HTR-8/SVneo (cell line): ENCODE measurements at regions not wholly inside any gene's neighbourhood (a gene's known extent, or its start where the extent isn't known, plus 50 kb on each side); places are given as distances from the start of the nearest gene placed in this dataset.

Experiments
- DNase-seq: peaks from one replicate; pipeline ENCODE4 v3.0.0; 2011; ENCODE audit warnings: low spot score, mixed read lengths; ENCODE audit not compliant: insufficient read length
- FAIRE-seq: peaks from 2 replicates; lab custom pipeline; 2011; peaks lifted over from hg19 to GRCh38; lab: Jason Lieb, UNC

DNA sequence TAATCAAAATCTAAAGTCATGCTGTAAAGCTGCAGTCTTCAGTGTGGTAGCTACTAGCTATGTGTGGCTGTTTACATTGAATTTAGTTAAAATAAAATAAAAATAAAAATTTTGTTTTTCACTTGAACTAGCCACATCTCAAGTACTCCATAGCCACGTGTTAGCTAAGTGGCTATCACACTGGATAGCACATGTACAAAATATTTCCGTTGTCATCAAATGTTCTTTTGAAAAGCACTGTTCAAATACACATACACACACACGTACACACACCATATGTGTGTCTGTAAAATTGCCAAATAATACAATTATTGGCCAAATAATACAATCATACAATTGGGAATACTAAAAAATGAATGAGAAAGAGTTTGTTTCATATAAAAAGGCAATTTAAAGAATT is 778.2 kb upstream of the FLRT2 start:
- no peak for FAIRE-seq
- DNase-seq, result no peak

DNA sequence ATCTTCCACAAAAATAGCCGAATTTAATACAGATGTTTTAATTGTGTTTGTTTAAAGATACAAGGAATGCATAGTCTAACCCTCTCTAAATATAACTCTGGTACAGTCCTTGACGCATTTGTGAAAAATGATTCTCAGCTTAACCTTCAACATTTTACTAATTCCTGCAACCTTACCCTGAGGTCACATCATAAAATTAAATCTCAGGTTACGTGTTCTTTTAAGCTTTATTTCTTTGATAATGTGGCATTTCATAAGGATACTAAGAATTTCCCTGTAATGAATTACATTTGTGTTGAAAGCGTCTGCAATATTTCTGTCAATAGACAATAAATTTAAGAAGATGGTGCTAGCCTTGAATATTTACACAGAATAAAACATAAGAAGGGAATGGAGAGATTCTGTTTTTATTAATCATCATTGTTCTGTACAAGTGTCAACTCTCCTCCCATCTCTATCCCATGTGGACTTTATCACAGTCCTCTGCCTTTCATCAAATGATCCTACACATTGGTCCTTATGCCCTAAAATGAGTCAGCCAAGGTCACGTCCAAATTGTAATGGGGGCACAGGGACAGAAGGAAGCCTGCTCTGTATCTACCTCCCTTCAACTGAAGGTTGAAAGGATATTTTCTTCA is 769.3 kb upstream of the FLRT2 start:
- FAIRE-seq (no peak), DNase-seq (no peak)

DNA sequence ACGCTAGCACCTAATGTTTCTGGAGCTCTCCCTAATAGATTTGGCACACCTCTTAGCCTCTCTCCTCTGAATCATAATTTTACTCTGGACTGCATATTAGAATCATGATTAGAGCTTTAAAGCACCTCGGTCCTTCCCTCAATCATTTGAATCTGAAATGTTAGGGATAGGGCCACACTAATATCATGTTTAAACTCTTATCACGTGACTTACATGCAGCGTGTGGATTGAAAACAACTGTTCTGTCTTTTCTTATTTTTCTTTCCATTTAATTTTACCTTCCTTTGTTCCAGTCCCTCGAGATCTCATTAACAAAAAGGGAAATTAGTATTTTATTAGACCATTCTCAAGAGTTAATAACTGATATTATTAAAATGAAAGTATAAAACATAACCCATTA is 762.5 kb upstream of the FLRT2 start:
- no peak for FAIRE-seq
- no peak for DNase-seq

DNA sequence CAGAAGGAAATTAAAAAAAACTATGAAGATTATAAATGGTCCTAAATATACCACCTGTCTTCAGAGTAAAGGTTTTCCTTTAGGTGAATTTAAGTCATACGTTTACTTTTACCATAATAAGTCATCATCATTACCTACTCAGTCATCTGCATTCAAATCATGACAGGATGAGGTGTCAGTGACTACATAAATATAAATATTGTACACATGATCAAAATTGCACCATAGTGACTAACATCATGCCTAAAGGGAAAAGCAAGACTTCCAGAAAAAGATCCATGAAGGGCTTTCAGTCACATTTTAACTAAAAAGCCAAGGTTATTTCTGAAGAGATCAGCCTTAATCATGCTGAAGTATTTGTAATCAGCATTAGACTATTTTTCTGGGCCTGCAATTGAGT is 759.9 kb upstream of the FLRT2 start:
- DNase-seq, result no peak
- FAIRE-seq, result no peak

DNA sequence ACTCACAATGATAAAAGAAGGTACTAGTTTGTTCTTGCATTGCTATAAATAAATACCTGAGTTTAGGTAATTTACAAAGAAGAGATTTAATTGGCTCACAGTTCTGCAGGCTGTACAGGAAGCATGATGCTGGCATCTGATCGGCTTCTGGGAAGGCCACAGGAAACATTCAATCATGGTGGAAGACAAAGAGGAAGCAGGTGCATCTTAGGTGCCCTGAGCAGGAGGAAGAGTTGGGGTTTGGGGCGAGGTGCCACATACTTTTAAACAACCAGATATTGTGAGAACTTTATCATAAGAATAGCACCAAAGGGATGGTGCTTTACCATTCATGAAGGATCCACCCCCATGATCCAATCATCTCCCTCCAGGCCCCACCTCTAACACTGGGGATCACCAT is 752.6 kb upstream of the FLRT2 start:
- DNase-seq (no peak), FAIRE-seq (no peak)

DNA sequence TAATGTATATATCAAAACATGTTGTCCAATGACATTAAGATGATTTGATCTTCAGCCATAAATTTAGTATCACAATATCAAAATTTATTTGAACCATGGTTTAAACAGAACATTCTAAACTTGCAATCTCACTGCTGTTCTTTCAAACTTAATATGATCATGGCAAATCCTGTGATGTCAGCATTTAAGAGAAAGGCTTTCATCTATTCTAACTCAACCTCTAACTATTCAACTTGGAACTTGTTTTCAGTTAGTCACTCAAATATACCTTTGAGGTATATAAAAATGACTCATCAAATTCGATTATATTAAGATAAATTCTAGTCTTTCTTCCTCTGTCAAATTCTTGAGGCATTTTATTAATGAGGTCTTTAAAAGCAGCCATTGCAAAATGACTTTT is 747.0 kb upstream of the FLRT2 start:
- FAIRE-seq, result no peak

DNA sequence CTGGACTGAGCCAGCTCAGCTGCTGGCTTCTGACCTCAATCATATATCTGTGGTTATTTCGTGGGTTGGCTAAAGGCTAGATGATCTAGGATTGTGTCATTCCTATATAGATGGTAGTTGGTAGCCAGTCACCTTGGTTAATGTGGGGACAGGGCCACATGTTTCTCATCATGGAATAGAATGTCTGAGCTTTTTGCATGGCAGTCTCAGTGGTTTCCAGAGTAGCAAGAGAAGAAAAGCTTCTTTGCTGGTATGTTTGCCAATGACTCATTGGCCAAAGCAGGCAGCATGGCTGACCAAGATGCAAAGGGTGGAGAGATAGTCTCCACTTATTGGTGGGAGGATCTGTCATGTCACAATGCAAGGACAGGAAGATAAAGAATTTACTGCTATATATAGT is 746.4 kb upstream of the FLRT2 start:
- FAIRE-seq, result no peak
- no peak for DNase-seq

More for the DNA sequence above, 747.0 kb upstream of the FLRT2 start:
- no peak for DNase-seq

DNA sequence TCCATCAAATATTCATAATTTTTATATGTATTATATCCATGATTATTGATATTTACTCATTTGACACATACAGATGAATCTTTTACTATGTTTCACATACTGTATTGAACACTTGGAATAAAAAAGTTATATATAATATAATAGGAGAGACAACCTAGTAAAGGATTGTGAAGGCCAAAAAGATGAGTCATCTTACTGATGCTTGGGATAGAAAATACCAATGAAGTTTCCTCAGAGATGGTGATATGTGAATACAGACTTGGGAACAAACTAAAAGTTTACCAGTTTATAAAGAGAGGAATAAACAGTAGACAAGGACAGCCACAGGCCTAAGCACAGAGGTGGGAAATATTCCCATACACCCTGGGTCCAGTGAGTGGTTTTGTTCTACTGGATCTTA is 743.9 kb upstream of the FLRT2 start:
- no peak for FAIRE-seq
- DNase-seq, result no peak

DNA sequence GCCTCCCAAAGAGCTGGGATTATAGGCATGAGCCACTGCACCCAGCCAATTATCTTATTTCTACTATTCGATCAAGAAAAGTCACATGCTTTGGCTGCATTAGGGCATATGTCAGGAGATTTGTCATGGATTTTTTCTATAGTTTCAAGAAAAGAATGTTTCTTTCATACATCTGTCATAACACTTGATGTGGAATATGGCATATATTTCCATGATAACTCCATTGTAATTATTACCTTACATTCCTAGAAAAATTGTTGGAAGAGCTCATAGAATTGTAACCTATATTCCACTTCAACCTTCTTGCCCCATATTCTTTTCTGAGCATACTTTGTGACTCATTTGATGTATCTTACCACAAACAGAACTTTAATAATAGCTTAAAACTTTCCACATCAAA is 740.9 kb upstream of the FLRT2 start:
- DNase-seq, result no peak
- no peak for FAIRE-seq

DNA sequence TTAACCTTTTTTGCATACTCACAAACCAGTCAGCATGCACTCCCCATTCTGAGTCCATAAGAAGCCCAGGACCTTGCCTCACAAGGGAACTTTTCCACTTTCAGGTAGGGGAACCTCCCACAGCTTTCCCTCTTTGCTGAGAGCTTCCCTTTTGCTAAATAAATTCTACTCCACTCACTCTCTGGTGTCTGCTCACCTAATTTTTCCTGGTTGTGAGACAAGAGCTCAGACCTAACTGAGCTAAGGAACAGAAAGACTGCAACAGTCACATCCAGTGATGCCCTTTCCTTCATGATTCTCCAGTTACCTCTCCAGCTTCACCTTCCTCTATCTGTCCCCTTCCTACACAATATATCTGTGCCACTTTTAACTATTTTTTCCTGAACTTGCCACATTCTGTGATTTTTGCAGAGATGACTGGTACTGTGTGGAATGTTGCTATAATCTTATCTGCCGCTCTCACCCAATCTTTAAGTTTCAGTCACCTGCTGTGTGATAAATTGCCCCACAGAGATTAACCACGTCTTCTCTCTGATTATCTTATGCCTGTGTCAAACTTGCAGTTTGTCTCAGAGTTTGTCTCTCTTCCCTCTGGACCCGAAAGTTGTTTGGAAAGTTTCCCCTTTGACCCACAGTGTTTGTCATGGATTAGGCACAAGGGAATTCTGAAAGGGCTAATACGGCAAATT is 737.1 kb upstream of the FLRT2 start:
- no peak for FAIRE-seq
- DNase-seq, result no peak

DNA sequence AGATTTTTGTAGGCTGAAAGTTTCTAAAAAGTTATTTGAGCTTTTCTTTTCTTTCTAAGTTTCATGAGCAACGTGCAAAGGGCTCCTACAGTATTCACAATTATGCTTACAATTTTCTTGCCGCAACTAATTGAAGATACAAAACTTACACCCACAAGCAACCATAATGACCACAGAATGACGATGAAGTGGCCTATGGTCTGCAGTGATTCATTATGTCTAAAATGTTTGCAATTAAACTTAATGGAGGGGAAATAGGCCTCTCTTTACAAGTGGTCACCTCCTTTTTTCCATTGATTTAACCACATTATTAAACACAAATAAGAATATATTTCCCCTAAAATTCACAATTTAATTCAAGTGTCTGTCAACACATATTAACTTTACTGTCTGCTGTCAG is 732.6 kb upstream of the FLRT2 start:
- FAIRE-seq (no peak), DNase-seq (no peak)

DNA sequence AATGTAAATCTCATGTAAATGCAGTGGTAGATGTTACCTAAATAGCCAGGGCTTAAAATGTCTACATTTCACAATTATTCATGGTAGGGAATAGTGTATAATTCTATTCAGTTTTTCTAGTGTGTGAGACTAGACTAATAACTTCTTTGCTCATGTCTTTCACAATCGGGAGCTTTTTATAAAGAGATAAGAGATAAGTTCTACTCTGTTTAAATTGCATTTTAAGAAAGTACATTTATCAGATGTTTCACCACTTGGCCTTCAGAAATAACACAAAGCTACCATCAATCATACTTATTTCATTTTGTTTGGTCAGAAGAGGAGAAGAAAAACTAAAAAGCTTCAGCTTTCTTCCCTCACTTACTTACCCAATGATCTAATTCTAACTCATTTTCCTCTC is 725.5 kb upstream of the FLRT2 start:
- DNase-seq (no peak), FAIRE-seq (no peak)

DNA sequence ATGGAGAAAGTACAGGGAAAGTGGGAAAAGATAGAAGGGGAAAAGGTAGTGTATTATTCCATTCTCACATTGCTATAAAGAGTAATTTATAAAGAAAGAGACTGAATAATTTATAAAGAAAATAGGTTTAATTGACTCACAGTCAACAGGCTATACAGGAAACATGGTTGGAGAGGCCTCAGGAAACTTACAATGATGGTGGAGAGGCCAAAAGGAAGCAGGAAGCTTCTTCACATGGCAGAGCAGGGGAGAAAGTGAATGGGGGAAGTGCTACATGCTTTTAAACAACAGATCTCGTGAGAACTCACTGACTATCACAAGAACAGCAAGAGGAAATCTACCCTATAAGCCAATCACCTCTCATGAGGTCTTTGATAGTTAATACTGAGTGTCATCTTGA is 725.0 kb upstream of the FLRT2 start:
- no peak for FAIRE-seq
- no peak for DNase-seq

DNA sequence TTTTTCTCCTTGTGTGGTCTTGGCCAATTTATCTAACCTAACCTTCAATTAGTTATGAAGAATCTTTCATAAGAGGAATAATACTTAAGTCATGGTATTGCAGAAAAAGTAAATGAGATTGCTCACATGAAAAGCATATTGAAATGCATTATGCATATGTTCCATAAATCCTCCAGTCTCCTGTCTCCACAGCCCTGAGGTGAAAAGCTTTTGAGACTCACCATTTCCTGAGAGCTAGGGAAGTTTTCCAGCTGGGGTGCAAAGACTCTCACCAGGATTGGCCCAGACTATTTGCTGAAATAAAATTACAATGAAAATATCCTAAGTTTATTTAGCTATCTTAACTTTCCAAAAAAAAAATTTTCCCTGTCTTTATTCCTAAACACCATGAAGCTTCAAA is 723.8 kb upstream of the FLRT2 start:
- DNase-seq, result no peak
- no peak for FAIRE-seq

DNA sequence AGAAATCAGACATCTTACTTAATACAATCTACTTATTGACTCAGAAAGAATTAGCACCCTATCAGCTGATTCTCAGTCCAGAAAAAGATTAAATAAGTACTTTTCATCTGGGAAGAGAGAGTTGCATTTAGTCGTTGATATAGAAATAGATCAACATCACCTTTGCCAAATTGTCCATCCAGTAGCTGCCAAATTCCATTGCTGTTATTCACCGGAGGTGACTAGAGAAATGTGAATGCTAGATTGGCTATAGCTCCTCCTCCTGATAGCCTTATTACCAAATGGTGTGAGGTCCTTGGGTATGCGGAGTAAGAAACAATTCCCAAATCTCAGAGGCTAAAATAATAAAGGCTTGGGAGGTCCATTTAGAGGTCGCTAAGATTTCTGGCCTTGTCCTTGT is 723.3 kb upstream of the FLRT2 start:
- no peak for FAIRE-seq
- no peak for DNase-seq

DNA sequence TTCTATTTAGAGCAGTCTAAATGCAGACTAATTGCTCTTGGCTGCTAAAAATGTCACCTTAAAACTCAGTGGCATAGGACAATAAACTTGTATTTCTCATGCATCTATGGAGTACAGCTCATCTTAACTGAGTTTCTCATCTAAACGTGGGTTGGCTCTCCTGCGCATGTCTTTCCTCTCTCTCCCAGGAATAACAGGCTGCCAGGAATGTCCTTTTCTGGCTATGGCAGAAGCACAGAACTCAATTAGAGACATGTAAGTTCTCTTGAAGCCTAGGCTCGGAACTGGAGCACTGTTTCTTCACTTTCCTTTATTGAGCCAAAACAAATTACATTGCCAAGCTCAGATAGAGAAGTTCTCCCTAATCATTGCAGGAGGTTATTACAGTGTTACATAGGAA is 722.3 kb upstream of the FLRT2 start:
- DNase-seq (no peak), FAIRE-seq (no peak)

DNA sequence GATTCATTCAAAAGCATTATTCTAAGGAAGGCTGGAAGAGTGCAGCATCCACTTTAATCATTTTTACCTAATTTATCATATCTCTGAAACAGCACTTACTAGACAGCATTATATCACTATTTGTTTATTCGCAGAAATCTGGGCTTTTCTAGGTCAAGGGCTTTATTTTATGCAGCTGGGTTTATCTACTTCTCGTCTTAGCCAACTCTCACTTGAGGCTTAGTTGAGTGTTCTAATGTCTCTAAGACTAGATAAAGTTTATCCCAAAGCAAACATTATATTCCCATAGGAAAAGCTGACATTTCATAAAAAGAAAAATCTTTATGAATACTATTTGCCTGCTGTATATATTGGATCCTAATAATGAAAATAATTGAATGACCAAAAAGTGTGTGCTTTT is 720.8 kb upstream of the FLRT2 start:
- no peak for FAIRE-seq
- no peak for DNase-seq

DNA sequence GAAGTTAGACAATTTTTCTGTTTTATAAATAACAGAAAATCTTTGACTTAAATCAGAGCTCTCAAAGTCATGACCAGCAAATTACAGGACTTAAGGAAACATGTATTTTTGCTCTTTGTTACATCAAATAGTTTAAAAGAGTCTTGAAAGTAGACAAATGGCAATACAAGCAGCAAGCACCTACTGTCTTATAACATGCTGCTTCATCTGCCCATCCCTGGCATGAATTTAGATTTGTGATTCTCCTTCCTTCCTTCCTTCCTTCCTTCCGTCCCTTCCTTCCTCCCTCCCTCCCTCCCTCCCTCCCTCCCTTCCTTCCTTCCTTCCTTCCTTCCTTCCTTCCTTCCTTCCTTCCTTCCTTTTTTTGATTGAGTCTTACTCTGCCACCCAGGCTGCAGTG is 715.6 kb upstream of the FLRT2 start:
- FAIRE-seq (no peak), DNase-seq (no peak)

DNA sequence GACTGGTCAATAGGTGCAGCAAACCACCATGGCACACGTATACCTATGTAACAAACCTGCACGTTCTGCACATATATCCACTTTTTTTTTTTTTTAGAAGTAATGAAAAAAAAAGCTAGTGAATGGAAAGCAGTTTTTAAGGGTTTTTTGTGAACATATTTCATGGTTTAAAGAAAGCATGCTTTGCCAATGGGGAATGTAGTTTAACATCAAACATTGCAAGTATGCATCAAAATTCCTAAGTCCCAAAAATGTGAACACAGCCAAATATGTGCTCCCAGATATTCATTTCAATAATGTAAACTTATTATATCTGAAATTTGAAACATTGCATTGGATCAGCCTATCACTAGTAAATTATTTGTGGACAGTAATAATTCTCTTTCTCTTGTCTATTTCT is 710.4 kb upstream of the FLRT2 start:
- FAIRE-seq (no peak), DNase-seq (no peak)

DNA sequence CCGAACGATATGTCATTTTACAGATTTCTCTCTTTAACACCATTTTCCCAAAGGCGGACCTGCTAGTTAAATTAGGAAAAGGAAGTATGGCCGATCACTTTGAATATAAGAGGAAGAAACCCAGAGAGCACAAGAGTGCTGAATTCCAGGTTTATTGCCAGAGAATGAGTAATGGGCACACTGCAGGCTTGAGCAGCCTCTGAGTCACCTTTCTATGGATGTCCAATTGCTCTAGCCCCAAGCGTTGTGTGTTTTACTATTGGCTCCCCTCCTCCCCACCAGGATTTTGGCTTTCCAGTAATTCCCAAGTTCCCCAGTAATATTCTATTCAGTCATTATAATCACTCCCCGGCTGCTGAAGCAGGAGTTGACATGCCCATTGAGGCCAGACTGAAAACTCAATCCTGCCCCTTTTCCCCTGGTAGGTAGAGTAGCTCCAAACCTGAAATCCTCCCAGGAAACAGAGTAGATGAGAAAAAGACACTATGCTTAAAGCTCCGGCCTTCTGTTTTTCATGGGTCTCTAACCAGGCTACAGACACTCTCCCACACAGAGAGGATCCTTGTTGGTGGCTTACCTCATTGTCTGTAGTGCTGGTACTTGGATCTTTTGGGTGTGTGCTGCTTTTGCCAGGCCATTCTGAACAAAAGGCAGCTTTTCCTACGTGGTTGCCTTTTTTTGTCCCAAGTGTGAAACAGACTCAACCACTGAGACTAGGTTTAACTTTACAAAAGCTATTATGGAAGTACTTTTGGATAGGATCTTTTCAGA is 704.3 kb upstream of the FLRT2 start:
- DNase-seq (peak; percentile 6), FAIRE-seq (no peak)

DNA sequence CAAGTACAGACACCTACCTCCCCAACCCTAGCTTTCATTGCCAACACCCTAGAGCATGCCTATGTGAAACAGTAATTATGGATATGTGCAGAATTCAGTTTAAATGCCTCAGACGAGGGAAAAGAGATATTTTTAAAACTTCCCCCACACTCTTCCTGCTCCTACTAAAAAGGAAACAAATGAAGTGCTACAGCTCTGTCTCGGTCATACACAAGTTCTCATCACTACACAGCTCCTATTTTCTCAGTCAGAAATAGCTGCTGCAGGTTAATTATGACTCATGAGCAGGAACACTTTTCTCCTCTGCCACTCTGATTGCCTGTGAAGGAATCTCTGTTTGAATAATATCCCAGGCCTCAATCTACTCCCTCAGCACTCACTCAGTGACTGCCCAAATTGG is 703.6 kb upstream of the FLRT2 start:
- DNase-seq, result no peak
- FAIRE-seq, result no peak

DNA sequence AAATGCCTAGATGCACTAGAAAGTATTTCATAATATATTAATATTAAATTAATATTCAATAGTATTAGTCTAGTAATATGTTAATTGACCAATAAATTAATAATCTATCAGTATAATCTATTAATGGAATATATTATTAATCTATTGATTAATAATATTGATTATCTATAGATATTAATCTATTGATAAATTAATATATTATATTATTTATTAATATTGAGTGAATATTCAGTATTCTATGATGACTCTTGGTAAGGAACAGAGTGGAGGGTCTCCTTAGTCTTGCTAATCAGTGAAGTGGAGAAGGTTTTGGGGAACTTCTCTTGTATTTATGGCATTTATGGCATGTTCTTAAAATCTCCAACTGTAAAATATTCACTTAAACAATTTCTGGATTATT is 679.3 kb upstream of the FLRT2 start:
- DNase-seq, result no peak
- no peak for FAIRE-seq
